ENCODE measurements at regions not wholly inside any gene's neighbourhood (a gene's known extent, or its start where the extent isn't known, plus 50 kb on each side); places are given as distances from the start of the nearest gene placed in this dataset.
"Not testable (repeated sequence)": the region's sequence is repeated elsewhere in the genome, so short reads cannot be mapped to it uniquely, and the experiment has no call there.

DNA sequence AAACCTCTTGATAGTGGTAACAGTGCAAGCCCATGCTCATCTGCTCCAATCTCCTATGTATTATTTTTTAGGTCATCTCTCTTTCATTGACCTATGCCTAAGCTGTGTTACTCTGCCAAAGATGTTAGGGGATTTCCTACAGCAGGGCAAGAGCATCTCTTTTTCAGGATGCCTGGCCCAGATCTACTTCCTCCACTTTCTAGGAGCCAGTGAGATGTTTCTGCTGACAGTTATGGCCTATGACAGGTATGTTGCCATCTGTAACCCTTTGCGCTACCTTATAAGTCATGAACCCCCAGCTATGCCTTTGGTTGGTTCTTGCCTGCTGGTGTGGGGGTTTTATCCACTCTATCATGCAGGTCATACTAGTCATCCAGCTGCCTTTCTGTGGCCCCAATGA is 168.9 kb upstream of the POTEB3 start:
- not testable (repeated sequence) for H3K27ac ChIP-seq; H3K9me3 ChIP-seq (replicated peaks); H3K4me1 ChIP-seq; H3K27me3 ChIP-seq; H3K4me3 ChIP-seq; DNase-seq; H3K36me3 ChIP-seq

DNA sequence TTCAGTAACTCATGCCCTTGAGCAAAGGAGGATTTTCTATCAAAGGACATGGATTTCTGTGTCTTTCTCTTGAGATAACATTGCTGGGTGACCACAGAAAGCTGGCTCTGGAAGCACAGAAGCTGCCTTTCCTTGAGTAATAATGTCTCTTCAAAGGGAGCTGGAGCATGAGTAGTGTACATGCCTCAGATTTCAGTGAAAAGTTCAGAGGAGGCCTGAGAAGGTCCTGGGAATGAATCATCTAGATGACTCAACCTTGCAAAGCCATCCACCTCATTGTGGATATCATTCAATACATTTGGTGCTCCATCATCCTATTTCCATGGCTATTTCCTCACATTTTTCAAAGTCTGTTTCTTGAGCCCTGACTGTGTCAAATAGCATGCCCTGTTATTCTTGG is 125.1 kb upstream of the POTEB3 start:
- H3K4me1 ChIP-seq; H3K9me3 ChIP-seq (replicated peaks); DNase-seq; H3K36me3 ChIP-seq; H3K27me3 ChIP-seq; H3K4me3 ChIP-seq; H3K27ac ChIP-seq: not testable (repeated sequence)

DNA sequence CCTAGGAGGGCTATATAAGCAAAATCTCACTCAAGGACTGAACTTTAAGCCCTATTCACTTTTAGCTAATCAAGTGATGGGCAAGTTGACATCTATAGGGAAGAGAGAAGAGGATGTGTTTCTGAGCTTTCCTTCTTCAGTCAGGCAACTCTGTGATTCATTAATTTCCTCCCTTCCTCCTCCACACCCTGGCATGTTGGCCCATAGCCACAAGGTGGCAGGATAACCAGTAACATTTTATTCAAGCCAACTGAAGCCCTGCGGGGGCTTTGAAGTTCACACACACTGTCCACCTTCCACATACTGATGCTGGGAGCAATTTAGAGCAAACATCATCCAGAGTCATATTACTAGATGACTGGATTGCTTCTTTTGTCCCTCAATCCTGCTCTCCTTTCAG is 111.5 kb upstream of the POTEB3 start:
- not testable (repeated sequence) for H3K27me3 ChIP-seq; H3K4me1 ChIP-seq; H3K36me3 ChIP-seq; H3K4me3 ChIP-seq; H3K9me3 ChIP-seq (replicated peaks); H3K27ac ChIP-seq; DNase-seq

DNA sequence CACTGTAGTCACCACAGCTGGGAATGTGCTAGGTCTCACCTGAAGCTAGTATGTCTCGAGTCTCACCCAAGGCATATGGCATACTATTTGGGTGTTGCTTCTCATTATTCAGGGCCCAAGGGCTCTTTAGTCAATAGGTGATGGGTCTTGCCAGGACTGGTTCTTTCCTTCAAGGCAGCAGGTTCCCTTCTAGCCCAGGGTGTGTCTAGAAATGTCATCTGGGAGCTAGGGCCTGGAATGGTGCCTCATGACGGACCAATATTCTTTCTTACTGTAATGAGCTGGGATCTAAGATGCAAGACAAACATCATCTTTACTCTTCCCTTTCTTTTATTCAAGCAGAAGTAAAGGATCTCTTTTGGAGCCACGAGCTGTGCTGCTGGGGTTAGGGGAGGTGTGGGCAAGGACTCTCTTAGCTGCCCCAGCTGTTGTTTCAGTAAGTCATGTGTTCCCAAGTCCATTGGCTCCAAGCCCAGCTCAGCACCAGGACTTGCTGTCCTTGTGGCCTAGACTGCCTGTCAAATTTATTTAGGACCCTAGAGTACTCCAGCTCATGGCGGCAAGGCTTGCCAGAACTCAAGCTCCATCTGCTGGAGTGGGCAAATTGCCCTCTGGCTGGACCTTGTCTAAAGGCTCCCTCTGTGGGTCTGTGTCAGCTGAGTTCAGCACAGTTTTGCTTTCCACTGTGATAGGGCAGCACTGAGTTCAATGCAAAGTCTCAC is 106.0 kb upstream of the POTEB3 start:
- H3K9me3 ChIP-seq (replicated peaks); H3K27ac ChIP-seq; DNase-seq; H3K4me3 ChIP-seq; H3K27me3 ChIP-seq; H3K36me3 ChIP-seq; H3K4me1 ChIP-seq: not testable (repeated sequence)

DNA sequence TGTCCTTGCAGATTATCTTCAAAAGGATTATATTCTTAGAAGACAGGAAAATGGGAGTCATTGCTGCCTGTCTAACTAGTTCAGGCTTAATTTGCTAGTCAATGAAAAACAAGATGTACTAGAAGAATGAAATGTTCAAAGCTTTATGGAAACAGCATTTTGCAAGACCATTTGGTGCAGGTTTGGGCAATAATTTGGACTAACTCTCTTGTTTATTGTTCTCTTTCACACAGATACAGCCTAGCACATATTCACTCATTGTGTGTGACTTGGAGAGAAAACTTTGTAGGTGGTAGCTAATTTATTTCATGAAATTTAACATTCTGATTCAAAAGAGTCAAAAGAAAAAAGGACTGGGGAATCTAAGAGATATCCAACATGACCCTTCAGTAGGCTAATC is 92.5 kb upstream of the POTEB3 start:
- not testable (repeated sequence) for H3K36me3 ChIP-seq; H3K4me1 ChIP-seq; H3K9me3 ChIP-seq (replicated peaks); H3K27me3 ChIP-seq; DNase-seq; H3K4me3 ChIP-seq; H3K27ac ChIP-seq

DNA sequence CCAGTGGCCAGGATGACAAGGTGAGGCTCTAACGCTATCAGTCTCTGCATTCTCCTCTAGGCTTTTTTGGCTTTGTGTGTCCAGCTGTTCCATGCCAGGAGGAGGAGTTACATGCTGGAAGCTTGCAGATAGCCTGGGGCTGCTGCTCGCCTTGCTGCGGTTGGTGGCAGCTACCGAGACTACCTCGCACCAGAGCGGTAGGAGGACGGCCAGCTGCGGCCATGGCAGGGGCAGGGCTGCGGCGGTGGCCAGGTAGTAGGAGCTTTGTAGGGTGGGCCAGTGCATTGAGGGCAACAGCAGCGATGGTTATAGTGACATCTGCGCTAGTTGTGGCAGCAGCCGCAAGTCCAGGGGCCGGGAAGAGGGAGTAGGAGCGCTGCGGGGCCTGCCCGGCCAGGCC is 75.9 kb upstream of the POTEB3 start:
- H3K27me3 ChIP-seq; H3K4me1 ChIP-seq; DNase-seq; H3K27ac ChIP-seq; H3K36me3 ChIP-seq; H3K4me3 ChIP-seq; H3K9me3 ChIP-seq (replicated peaks): not testable (repeated sequence)

DNA sequence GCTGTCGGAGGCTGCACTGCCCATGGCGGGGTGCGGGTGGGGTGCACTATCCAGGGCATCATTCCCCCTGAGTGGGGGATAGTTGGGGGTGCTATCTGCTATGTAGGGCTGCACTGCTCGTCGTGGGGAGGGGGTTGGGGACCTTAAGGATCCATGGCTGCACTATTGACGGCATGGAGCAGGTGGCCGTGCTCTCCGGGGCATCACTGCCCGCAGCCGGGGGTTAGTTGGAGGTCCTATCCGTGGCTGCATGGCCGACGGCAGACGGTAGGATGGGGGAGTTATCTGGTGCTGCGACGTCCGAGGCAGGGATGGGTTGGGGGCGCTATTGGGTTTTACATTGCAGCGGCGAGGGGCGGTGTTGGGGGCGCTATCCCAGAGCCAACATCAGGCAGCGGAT is 75.0 kb upstream of the POTEB3 start:
- not testable (repeated sequence) for DNase-seq; H3K4me1 ChIP-seq; H3K27ac ChIP-seq; H3K36me3 ChIP-seq; H3K27me3 ChIP-seq; H3K4me3 ChIP-seq; H3K9me3 ChIP-seq (replicated peaks)

DNA sequence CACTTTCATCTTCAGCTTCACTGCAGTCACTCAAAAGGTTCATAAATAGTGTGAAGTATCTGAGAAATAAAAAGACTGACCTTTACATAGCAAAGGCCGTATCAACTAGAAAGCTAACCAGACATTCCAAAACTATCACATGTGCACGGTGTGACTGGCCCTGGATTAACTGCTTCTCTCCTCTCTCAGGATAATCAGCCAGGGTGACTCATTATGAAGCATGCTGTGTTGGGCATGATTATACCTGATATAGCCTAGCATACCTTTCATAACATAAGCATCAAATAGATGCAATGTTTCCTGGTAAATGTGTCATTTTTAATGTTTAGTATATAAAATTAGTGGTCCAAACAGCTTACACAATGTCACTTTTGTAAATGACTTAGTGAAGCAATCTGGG is 62.7 kb upstream of the POTEB3 start:
- H3K27me3 ChIP-seq; H3K9me3 ChIP-seq (replicated peaks); H3K4me3 ChIP-seq; H3K27ac ChIP-seq; H3K36me3 ChIP-seq; DNase-seq; H3K4me1 ChIP-seq: not testable (repeated sequence)
